SK-N-DZ (cell line): ENCODE measurements at regions not wholly inside any gene's neighbourhood (a gene's known extent, or its start where the extent isn't known, plus 50 kb on each side); places are given as distances from the start of the nearest gene placed in this dataset.

Experiments used
- DNase-seq: peaks from one replicate; pipeline ENCODE4 v3.0.0-alpha.2; 2015; ENCODE audit warnings: low spot score

DNA sequence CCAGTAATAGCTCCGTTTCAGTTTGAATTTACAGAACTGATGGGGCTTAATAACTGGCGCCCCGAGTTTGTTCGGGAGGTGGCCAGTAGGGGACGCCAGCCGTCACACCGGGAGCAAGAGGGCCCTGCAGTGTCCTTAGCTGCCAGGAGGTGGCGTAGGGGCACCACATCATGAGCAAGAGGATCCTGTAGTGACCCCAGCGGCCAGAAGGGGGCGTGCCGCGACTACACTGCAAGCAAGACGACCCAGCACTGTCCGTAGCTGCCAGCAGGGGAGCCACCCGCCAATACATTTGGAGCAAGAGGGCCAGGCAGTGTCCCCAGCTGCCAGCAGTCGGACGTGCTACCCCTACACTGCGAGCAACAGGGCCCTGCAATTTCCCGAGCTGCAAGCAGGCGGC lies 663.7 kb upstream of the B3GAT1 start:
- peak; percentile 5 for DNase-seq

- peak; percentile 4 for DNase-seq
These were observed 662.5 kb upstream of the B3GAT1 start for GRCh38 chr11:135074397-135074998.

GRCh38 chr11:135073870-135074269 lies 661.8 kb upstream of the B3GAT1 start:
- no peak for DNase-seq

DNA sequence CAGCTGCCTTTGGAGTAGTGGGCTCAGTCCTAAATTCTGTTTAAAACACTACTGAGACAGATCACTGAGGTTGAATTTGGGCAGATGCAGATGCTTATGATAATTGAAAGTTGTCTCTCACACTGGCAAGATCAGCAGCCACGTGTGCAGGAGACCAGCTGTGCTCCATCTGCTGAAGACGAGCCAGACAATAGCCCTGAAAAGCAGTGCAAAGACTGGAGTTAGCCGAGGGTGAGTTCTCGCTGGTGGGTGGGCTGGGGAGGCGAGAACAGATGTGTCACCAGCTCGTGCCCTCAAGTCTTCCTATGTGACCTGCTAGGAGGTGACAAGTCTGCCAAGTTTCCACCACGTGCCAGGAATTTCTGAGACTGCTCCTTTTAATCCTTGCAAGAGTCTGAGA lies 661.3 kb upstream of the B3GAT1 start:
- DNase-seq = no peak

GRCh38 chr11:135069890-135070289 lies 657.8 kb upstream of the B3GAT1 start:
- no peak for DNase-seq

- no peak for DNase-seq
These were observed 657.0 kb upstream of the B3GAT1 start for GRCh38 chr11:135069063-135069462.

DNA sequence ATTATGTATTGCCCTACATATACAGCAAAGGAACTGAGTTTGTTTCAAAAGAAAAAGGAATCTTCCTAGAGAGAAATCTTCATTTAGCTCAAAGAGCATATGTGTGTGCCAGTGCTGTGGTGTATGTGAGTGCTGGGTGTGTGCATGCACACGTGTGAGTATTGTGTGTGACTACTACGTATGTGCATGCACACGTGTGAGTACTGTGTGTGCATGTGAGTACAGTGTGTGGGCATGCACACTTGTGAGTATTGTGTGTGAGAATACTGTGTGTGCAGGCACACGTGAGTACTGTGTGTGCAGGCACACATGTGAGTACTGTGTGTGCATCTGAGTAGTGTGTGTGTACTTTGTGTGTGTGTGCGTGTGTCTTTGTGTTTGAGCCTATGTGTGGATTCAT lies 651.0 kb upstream of the B3GAT1 start:
- no peak for DNase-seq

DNA sequence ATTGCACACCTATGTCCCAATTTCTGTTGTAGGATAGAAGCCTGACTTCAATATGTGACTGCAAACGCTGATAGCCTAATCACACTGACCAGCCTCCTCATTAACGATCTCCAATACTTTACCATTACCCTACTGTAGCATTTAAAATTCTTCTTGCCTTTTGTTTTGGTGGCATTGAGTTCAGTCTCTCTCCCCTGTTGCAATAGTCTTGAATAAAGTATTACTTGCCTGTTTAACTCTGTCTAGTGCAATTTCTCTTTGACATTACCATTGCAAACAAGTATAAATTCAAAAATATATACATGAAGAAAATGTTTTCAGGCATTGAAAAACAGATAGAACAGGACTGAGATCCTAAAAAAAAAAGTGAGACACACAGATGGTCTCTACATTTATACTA lies 649.1 kb upstream of the B3GAT1 start:
- no peak for DNase-seq

DNA sequence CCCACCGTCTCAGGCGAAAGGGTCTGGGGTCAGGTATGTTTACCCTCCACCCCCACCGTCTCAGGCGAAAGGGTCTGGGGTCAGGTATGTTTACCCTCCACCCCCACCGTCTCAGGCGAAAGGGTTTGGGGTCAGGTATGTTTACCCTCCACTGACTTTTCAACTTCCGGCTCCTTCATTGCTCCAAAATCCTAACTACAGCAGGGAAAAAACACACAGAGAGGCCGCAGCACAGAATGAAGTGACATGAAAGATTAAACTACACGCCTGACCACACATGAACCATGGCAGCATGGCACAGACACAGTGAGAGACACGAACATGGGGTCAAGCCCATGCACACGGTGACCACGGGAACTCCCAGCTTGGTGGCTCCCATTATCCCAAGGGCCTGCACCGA lies 634.9 kb upstream of the B3GAT1 start:
- DNase-seq = no peak

- no peak for DNase-seq
These were observed 634.5 kb upstream of the B3GAT1 start for GRCh38 chr11:135046556-135046955.

DNA sequence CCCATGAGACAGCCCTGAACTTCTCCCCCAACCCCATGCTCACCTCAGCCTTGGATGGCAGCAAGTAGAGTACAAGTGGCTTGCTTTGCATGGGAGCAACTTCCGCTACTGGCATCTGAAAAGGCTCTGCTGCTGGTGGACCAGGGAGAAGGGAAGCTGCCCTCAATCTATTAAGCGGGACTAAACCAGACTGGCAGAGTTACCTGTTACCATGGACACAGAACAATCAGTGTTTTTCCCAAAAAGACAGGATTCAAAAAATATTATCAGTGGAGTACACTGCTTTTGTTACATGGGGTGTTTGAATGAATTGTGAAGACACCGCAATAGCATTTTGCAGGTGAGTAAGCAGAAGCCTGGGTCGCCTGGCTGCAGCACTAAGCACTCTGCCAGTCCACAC lies 631.4 kb upstream of the B3GAT1 start:
- no peak for DNase-seq

- DNase-seq = no peak
These were observed 625.8 kb upstream of the B3GAT1 start for GRCh38 chr11:135037828-135038227.

DNA sequence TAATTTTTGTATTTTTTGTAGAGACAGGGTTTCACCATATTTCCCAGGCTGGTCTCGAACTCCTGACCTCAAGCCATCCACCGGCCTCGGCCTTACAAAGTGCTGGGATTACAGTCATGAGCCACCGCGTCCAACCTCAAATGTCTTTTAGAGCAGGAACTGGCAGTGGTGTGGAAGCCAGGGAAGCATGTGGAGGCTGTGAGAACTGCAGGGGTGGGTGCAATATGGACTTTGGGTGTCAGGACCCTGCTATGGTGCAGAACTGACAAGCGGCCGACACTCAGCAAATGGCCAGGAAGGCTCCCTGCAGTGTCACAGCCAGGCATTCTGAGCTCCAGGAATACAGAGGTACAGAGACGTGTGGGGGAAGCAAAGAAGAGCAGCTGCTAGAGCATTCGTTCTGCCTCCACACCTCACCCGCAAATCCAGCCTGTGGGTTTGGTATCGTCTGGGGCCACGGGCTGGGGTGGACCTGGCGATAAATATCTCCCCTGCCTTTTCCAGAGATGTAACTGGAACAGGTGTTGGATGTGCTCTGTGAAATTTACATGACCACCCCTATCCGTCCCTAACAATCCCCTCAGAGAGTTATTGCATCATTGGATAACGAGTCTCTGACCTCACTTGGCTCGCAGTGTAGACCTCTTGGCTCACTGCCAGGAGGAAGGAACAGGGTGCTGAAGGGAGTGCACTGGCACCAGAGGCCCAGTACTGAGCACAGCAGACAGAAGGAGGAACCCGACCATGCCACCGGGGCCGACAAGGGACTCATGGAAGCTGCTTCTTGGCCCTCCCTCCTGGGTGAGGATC lies 624.7 kb upstream of the B3GAT1 start:
- DNase-seq = no peak

GRCh38 chr11:135035282-135035681 lies 623.2 kb upstream of the B3GAT1 start:
- DNase-seq = no peak

GRCh38 chr11:135033540-135033939 lies 621.5 kb upstream of the B3GAT1 start:
- no peak for DNase-seq

- DNase-seq = no peak
These were observed 619.4 kb upstream of the B3GAT1 start for GRCh38 chr11:135031205-135031989.

DNA sequence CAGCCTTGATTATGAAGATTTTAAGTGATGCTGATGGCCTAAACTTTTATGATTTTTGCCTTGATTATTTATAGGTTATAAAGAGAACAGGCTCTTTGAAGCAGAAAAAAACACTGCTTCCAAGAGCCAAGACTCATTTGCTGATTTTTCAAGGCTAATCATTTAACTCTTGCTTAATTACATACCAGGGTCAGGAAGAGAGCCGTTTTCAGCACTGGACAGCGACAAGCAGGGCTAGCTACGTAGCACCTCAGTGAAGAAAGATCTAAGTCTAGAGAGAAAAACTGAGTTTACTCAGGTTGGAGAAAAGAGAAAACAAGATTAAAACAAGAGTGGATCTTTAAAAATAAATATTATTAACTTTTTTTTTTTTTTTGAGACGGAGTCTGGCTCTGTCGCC lies 615.4 kb upstream of the B3GAT1 start:
- DNase-seq = no peak

- DNase-seq = no peak
These were observed 611.5 kb upstream of the B3GAT1 start for GRCh38 chr11:135023499-135023898.

DNA sequence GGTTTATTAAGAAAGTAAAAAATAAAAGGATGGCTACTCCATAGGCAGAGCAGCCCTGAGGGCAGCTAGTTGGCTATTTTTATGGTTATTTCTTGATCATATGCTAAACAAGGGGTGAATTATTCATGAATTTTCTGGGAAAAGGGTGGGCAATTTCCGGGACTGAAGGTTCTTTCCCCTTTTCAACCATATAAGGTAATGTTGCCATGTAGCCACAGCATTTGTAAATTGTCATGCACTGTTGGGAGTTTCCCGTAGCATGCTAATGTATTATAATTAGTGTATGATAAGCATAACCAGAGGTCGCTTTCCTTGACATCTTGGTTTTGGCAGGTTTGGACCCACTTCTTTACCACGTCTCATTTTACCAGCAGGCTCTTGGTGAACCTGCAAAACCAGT lies 610.4 kb upstream of the B3GAT1 start:
- no peak for DNase-seq

GRCh38 chr11:135019899-135020298 lies 607.9 kb upstream of the B3GAT1 start:
- no peak for DNase-seq

DNA sequence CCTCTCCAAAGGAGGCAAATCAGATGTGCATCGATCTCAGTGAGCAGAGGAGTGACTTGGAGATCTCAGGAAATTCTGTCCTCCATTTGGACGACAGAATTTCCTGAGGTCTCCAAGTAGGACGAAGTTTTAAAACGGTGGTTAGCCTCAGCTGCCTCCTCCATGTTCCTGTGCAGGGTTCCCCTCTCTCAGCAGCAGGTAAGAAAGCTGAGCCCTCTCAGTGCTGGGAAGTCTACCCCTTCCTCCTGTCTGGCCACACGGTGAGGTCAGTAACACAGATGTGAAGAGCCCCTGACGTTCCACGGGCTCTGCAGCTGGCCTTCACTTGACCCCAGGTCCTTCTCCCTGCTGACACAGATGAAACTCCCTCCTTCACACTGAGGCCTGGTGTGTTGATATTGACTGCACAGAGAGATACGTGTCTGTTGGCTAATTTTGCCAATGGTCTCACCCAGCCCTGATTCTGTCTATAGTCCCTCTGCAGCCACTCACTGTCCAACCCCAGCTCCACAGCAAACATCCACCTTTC lies 607.4 kb upstream of the B3GAT1 start:
- no peak for DNase-seq

DNA sequence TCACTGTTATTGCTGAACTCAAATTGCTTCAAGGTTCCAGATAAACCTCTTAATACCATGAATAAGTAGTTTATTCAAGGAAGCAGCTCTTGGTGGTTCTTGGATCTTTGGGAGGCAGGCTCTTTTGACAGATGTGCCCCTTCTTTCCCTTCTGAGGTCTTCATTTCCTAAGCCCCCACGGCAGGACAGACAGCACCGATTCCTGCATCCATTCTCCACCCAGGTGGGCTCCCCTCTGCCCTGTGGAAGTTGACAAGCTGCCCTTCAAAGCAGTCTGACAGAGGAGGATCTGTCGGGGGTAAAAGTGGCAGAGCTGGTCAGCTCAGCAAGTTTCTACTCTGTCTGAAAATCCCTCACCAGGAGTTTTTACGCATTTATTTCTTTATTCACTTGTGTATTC lies 605.3 kb upstream of the B3GAT1 start:
- no peak for DNase-seq
